ENCODE measurements at regions not wholly inside any gene's neighbourhood (a gene's known extent, or its start where the extent isn't known, plus 50 kb on each side); places are given as distances from the start of the nearest gene placed in this dataset.

DNA sequence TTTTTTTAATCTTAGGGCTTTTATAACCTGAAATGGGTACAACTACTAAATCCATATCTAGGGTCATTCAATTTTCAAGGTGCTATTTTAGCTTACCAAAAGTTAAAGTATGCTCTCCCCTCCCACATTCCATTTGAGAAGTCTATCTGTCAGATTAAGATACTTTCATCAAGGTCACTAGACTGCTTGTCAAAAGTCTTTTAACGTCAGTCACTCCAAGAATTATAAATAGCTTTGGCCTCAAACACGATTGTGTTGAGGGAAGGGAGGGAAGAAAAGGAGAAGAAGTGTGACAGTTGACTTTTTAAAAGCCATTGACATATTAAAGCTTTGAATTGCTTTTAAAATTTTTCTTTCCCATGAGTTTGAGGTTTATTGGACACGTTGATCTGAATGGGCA lies 175.8 kb downstream of the PTGER3 start:
- TF ChIP-seq CTCF (IDR thresholded peaks at IDR 0.05; ENCODE audit: poor library complexity) (no peak), EZH2 (IDR thresholded peaks at IDR 0.05; ENCODE audit: borderline replicate concordance) (no peak), EZH2phosphoT487 (IDR thresholded peaks at IDR 0.05; ENCODE audit: low read depth, severe bottlenecking, unreplicated experiment) (no peak)
